NCI-H2227 (cell line): ENCODE measurements at regions not wholly inside any gene's neighbourhood (a gene's known extent, or its start where the extent isn't known, plus 50 kb on each side); places are given as distances from the start of the nearest gene placed in this dataset.

Experiments
- DNase-seq: peaks from one replicate; lab custom pipeline; 2025; ENCODE audit not compliant: unreplicated experiment; lab: John Stamatoyannopoulos, UW

GRCh38 chr5:135140446-135141204 lies 106.6 kb upstream of the PITX1 start:
- DNase-seq = no peak

DNA sequence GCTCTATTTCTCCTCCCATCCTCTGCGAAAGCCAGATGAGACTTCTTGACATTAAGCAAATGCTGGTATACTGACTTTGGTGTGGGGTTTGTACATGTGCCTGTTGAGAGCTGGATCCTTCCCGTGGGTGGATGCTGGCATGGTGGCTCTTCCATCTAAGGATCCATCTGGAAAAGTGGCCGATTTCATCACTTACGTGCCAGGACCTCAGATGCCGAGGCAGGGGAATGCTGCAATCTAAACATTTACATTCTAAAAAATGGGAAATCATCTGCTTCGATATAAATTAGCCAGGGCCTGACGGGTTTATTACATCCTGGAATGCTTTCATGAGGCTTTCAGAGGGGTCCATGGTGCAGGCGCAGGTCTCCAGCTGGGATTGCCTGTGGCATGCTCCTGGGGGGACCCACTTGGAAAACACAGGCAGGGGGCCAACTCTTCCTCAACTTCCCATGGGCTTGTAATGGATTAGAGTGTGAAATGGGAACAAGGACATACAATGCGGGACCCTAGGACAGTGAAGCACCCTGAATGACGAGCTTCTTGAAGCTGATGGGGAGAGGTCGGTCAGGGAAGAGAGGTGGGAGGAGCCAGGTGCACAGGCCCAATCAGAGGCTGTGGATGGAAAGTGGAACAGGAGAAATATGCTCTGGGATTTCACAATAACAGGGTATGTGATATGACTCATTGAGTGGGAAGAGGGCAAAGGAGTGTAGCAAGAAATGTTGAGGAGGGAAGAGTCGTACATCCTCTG lies 105.5 kb upstream of the PITX1 start:
- no peak for DNase-seq

GRCh38 chr5:135138116-135138850 lies 104.3 kb upstream of the PITX1 start:
- DNase-seq = no peak

DNA sequence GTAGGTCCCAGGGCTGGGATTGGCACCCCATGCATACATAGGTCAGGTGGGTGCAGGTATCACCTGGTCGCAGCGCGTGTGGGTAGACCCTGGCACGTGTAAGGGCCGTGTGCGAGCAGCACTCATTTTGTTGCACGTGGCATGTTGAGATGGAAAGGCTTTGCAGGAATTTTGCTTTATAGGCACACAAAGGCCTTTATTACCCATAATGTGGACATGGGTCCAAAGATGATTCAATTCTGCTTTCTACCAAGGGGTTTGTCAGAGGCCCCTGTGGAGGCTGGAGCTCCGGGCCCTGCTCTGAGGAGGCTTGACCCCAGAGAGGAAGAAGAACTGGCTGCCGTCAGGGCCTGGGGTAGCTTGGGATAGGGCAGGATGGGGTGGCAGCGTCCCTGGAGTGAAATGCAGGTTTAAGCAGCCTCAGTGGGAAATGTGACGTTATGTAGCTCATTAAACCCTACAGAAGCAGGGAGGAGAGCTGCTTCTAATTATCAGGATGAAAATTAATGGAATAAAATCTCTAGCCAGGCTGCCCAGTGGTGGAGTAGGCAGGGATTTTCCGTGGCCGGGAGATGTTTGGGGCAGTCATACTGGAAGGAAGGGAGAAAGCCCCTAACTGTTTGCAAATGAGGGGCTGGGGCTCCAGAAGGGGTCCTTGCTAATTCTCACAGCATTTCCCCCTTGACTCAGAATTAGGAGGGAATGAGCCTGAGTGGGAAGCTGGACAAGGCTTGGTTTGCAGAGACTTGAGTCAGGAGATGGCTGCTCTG lies 103.3 kb upstream of the PITX1 start:
- no peak for DNase-seq

GRCh38 chr5:135136546-135136945 lies 102.5 kb upstream of the PITX1 start:
- DNase-seq = no peak

DNA sequence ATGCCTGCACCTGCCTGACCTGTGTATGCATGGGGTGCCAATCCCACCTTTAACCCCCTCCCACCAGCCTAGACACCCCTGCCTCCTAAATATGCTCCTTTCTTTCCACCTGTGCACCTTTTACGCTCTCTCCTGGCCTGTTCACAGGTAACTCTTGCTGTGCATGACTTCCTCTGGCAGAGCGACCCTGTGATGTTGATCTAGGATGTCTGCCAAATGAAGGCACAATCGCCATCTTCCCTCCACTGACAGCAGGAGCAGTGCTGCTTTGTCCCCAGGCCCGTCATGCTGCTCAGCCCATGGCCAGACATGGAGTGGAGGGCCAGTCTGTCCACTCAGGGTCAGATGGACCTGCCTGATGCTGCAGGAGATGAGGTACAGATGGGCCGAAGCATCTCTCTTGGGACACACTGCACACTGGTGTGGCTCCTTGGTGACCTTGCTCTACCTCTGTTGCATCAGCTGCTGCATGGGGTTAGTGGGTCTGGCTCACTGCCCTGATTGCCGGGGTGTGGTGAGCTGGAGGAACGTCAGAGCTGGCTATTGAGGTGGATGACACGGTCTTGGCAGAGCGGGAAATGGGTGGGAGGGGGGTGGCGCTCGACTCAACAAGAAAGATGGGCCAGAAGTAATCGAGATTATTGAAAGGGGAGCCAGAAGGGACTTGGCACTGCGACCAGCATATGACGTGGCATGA lies 101.7 kb upstream of the PITX1 start:
- no peak for DNase-seq

DNA sequence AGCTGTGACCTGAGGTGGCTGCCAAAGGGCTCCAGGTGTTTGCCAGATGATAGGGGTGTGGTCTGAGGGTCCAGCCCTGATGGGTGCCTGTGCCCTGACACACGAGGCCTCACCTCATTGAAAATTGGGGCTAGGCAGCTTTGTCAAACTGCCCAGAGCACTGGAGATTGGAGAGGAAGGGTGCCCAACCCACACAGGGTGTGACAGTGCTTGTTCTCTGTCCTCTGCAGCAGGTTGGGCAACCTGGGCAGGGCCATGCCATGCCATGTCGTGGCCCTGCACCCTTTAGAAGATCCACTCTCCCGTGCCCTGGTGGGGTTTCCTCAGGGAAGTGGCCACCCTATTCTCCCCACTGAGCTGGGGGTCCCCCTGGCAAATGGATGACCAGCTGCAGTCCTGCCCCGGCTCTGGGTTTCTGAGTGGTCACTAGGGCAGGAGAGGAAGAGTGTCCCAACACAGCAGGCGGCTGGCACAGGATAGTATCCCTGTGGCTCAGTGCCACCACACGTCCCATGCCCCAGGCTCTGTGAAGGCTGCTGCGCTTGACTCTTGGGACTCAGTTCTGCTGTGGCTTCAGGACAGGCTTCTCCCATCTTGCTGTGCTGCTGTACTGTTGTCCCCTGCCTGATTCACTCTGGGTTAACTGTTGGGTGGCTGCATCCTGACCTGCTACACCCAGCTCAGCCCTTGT lies 100.8 kb upstream of the PITX1 start:
- DNase-seq = no peak

DNA sequence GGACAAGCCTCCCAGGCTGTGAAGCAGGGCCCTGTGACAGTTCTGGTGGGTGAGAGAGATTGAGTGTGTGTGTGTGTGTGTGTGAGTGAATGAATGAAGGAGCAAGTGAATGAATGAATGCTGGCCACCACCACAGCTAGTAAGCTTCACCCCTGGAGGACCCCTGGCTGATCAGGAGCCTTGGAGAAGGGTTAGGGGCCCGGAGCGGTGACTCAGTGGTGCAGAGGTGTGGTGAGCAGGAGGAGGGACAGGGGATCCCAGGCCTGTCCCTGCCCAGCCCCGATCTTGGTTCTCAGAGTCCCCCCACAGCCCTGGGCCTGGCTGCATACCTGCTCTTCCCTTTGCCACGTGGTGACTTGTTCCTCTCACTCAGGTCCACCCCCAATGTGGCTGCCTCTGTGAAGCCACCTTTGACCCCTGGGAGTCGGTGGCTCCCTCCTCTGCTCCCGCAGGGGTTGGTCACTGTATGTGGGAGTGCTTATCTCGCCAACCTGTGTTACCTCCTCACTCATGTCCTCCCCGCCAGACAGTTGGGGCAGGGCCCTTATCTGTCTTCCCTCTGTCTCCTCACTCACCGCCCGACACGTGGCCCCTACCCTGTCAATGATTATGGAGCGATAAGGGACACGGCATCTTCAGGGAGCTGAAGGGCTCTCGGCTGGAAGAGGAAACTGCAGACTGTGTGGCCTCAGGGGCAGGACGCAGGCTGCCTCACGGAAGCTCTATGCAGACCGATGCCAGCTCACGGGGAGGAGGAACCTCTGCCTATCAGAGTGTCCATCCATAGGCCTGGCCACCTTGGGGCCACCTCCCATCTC lies 99.9 kb upstream of the PITX1 start:
- DNase-seq = no peak

GRCh38 chr5:135133181-135133580 lies 99.2 kb upstream of the PITX1 start:
- DNase-seq = no peak

DNA sequence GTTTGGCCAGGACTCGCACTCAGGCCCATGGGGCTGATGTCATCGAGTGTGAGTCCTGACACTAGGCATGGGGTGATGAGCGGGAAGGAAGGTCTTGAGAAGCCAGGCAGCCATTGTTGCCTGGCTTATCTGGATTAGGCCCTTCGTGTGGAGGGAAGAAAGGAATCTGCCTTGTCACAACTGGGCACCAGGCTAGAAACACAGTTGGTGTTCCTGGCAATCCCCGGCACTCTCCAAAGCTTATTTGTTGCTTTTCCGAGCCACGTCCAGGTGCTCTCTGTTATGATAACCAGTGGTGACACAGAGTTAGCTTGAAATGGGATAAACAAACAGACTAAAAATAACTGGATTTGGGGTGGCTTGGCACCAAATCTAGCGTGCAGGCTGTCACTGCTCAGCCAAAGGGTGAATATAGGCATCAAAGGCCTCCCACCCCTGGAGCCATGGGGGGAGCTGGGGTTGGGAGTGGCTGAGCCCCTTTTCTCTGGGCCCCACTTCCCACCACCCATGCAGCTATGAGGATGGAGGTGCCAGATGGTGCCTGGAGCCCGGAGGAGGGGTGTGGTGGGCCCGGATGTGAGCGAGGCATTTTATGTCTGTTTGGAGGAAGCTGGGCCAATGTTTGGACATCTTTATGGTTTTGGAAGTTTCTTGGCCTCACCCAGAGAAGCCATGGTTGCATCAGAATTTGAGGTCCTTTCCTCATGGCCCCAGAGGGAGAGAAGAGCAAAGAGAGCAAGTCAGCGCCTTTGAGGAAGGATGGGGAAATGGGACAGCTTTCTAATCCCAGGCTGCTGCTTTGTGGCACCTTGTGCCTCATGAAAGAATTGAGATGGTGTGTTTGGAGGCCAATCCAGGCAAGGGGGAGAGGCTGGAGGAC lies 98.0 kb upstream of the PITX1 start:
- no peak for DNase-seq

DNA sequence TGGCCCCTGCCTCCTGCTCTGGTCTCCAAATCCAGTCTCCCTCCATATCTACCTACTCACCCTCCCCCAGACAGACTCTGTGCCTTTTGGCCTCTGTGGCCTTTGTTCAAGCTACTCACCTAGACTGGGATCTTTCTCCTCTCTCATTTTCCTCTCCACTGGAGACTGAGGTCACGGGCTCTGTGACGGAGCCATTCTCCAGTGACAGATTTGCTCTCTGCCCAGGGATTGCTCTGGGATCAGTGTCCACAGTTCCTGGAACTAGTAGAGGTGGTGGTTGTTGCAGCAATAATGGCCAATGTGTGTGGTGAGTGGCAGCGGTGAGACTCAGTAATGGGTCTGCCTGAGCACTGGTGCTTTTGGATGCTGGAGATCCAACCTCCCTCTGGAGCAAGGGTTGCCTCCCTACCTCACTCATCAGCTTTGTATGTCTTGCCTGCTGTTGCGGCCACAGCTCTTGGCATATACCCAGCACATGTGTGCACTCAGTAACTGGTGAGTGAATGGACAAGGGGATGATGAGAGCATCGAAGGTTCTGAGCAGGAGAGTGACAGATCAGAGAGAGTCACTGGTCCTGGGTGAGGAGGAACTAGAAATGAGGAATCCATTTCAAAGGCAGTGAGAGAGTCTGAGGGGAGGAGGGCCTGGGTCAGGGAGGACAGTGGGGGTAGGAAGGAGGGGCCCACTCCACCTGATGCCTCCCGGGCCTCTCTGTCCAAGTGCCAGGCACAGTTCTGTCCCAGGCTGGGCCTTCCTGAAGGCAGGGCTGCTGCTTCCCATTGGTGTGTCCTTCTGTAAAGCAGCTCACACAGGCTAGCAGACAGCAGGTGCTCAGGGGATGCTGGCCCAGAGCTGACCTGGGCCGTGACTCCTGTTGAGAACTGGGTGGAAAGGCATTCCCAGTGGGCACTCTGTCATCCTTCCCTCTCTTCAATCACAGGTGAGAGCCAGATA lies 96.5 kb upstream of the PITX1 start:
- no peak for DNase-seq

- no peak for DNase-seq
Measured at GRCh38 chr5:135129307-135129706, 95.3 kb upstream of the PITX1 start.

GRCh38 chr5:135128361-135128760 lies 94.3 kb upstream of the PITX1 start:
- DNase-seq = no peak

DNA sequence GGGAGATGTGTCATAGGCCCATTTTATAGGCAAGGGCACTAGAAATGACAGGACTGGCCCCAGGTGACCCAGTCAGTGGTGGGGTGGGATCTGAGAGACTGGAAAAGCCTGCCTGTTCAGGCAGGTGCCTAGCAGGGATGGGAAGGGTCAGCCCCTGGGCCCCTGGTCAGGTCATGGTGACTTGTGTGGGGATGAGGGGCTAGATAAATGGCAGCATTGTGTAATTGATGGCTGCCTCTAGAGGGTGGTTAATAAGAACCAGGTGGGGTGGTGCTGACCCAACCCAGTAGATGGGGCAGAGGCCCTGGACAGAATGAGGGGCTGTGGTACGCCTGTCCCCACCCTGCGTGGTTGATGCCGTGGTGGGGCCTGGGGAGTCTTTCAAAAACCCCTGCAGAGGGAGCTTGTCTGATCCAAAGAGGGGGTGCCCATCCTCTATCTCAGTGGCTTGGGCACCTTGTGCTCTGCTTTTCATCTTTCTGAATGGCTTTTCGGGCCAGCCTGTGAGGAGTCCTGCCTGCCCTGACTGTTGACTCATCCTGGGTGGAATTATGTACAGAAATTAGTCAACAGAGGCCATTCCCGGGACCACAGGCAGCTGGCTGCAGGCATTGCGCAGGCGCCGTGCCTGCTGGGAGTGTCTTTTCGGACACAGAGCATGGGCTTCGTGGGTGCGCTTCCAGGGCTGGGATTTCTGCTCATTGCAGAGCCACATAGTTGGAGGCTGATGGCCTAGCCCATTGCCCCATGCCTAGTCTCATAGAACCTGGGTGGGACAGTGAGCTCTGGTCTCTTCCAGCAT lies 93.6 kb upstream of the PITX1 start:
- DNase-seq = no peak

DNA sequence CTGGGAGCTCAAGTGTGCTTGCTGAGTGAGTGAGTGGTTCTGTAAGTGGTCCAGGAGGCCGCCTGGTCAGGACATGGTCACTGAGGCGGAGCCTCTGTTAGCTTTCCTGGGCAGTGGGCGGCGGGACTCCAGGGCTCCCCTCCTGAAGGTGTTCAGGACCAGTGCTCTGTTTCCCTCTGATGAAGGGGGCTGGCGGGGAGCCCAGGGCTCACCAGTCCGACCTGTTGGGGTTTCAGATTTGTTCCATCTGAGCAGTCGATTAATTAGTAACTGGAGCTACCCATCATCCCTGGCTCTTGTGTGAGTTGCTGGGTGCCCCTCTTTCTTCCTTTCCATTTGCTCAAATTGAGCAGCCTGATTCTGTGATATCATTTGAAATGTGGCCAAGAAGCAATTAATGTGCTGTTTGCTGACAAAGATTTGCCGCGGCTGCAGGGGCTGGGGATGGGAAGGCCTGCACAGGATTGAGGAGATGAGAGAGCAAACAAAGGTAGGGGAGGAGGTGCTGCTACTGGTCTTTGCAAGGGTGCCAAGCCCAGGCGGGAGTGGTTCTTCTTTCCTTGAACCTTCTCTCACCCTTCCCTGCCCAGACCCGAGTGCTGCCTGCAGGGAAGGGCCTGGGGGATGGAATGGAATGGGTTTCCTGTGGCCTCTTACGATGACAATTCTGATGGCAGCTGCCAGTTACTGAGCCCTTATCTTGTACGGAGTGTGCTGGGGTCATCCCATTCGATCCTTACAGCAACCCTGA lies 92.8 kb upstream of the PITX1 start:
- peak; percentile 24 for DNase-seq
